NCI-H2029 (cell line): ENCODE measurements at regions not wholly inside any gene's neighbourhood (a gene's known extent, or its start where the extent isn't known, plus 50 kb on each side); places are given as distances from the start of the nearest gene placed in this dataset.

ENCODE experiments used
- DNase-seq: peaks from one replicate; lab custom pipeline; 2025; lab: John Stamatoyannopoulos, UW

GRCh38 chr1:10897981-10898728 lies 101.7 kb upstream of the CASZ1 start:
- DNase-seq: no peak

DNA sequence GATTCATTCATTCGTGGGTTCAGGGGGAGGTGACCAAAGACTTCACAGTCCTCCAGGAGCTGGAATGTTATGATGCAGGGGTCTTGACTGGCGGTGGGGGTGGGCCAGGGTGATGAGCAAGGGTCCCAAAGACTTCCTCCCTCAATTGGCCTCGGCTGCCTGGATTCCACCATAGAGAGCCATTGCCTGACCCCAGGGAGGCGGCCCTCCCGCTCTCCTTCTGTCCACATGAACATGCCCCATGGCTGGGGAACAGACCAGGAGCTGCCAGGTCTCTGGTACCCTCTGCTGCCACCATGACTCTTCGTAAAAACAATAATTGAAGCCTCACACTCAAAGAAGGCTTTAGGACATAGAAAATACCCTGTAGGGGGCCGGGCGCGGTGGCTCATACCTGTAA lies 102.5 kb upstream of the CASZ1 start:
- no peak for DNase-seq

GRCh38 chr1:10899490-10900250 lies 103.2 kb upstream of the CASZ1 start:
- no peak for DNase-seq

DNA sequence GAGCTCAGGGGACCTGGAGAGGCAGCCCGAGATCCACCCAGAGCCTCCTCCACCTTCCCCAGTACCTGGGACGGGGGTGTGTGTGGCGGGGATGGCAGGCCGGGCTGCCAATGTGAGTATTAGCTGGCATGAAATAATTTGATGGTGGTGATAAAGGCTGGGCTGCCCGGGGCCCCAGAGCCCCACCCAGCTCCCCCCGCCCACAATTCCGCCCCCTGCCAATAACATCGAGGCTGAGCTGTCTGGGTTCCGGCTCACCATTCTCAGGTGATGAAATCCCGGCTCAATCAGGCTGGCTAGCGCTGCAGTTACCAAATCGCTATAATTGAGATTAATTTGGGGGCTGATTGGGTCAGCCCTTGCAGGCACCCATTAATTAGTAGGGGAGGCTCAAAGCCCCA lies 103.8 kb upstream of the CASZ1 start:
- DNase-seq: no peak

GRCh38 chr1:10900691-10901090 lies 104.2 kb upstream of the CASZ1 start:
- DNase-seq: no peak

- no peak for DNase-seq
Observed at GRCh38 chr1:10901091-10901890, 104.8 kb upstream of the CASZ1 start.

DNA sequence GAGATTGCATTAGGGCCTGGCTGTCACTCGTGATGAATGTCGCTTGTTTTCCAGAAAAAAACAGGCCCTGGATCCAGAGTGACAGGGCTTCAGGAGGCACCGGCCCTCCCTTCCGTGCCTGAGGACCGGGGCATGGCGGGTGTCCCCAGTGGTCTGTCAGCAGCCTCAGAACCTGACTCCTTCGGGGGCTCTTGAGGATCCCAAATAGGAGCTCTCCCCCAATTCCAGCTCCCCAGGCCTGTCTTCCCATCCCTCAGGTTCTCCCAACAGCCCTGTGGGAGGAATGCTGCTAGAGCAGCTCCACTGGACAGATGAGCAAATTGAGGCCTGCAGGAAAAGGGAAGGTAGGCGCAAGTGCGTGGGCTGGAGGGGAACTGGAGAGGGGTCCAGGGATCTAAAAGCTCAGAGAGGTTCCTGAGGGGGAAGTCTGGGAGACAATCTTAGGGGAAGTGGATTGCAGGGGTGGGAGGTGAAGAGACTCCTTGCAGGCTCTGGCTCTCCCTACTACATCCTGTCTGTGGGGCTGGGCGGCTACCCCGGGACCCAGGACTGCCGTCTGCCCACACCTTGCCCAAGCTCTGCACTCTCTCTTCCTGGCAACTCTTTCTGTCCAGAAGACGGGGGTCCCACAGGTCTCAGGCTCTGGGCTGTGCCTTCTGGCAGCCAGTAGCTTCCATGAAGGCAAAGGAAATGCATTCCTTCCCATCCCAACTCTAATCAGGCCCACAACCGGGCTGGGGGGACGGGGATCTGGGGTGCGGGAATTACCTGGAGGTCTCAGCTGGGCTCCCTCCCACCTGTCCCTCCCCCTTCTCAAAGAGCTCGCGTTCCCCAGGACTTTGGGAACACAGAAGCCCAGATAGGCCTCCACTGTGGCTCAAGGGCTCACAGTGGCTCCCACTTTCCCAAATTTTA lies 105.7 kb upstream of the CASZ1 start:
- no peak for DNase-seq

- DNase-seq: no peak
Observed at GRCh38 chr1:10903421-10903820, 107.0 kb upstream of the CASZ1 start.

GRCh38 chr1:10903821-10904220 lies 107.4 kb upstream of the CASZ1 start:
- DNase-seq: no peak

DNA sequence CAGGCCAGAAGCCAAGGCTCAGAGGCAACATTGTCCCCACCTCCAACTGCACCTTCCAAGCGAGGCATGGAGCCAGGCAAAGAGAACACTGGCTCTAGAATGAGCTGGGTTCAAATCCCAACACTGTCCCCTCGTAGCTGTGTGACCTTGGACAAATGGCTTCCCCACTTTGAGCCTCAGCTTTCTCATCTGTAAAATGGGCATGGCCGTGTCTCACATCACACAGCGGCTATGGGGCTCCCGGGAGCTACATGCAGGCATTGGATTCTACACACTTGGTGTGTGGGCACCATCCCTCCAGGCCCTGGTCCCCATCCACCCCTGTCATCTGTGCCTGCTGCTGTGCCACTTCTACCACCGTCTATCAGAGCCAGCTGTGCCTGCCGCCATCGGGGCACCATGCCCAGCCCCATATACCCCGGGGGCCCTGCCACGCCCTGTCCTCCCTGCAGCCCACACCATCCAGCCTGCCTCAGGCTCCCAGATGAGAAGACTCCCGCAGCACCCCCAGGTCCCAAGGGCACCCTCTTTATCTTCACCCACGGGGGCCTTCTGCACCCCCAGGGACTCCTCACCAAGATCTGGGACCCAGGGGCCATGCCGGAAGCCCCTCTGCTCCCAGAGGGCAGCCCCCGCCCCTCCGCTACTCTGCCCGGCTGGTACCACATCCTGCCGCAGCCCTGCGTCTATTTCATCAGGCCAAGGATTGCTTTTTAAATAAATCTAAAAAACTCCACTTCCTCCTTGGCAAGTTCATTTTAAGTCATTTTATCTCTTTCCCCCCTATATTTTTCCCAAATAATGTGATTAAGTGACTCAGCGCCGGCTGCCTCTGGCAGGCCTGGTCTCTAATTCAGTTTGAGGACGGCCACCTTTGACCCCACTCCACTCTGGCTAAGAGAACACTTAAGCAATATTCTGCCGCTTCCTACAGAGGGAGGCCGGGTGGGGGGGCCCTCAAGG lies 107.8 kb upstream of the TARDBP start:
- no peak for DNase-seq

- no peak for DNase-seq
Observed at GRCh38 chr1:10905841-10906655, 106.4 kb upstream of the TARDBP start.

DNA sequence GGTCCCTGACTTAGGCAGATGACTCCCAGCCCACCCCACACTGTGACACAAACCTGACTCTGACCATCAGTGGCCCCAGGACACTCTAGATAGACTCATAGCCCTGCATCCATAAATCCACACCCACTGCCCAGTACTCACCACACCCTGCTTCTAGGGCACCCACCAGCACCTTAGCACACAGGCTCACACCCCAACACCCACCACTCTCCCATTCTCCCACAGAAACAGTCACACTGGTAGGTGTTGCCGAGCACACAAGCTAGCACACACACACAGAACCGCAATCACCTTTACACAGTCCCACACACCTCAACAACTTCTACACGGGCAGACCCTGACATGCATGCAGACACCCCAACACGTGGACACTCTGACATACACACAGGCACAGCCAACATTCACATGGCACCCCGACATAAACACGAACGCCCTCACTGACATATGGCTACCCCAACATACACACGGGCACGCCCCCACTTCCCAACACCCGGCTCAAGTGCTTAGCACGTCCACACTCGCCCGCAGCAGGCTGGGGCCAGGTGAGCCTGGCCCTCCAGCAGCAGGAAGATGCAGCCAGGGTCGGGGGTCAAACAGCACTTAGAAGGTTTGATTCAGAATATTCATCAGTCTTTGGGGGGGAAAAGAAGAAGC lies 105.5 kb upstream of the TARDBP start:
- no peak for DNase-seq

GRCh38 chr1:10908266-10908665 lies 104.2 kb upstream of the TARDBP start:
- no peak for DNase-seq

GRCh38 chr1:10909697-10910680 lies 102.5 kb upstream of the TARDBP start:
- peak; percentile 20 for DNase-seq

- DNase-seq: no peak
Observed at GRCh38 chr1:10910681-10911489, 101.6 kb upstream of the TARDBP start.

GRCh38 chr1:10911490-10912166 lies 100.8 kb upstream of the TARDBP start:
- no peak for DNase-seq
